SK-N-SH (cell line): ENCODE measurements at regions not wholly inside any gene's neighbourhood (a gene's known extent, or its start where the extent isn't known, plus 50 kb on each side); places are given as distances from the start of the nearest gene placed in this dataset.

Experiments used
- CTCF ChIA-PET: fragments of 300-600, 350-600 bp; formaldehyde crosslinking; extraction: SDS; loops from one replicate; lab custom pipeline; 2021; lab: Yijun Ruan, JAX
- POLR2A ChIA-PET: fragments of 350-600 bp; sonication (Branson Sonifier 250); formaldehyde crosslinking; extraction: SDS; loops from one replicate; lab custom pipeline; 2020; ENCODE audit warnings: antibody characterized with exemption, inconsistent platforms; lab: Yijun Ruan, JAX
- DNase-seq: peaks from one replicate; pipeline ENCODE4 v3.0.0; 2012
- H2AFZ ChIP-seq: fragments of 200-600 bp; sonication (generic); 2 replicates; pipeline ENCODE4 v1.8.1; 2016; ENCODE audit warnings: antibody characterized with exemption, mild to moderate bottlenecking, low read depth
- H3F3A ChIP-seq: fragments of 200-600 bp; sonication (generic); replicated peaks from 2 replicates; pipeline ENCODE3; 2016; ENCODE audit warnings: antibody characterized with exemption, mild to moderate bottlenecking; ENCODE audit not compliant: insufficient read depth
- H3K27ac ChIP-seq, 2 experiments: fragments of 200-500 bp in 1 of 2; fragments of 200-600 bp in 1 of 2; sonication (Bioruptor generic) in 1 of 2; sonication (generic), shearing (Covaris generic) in 1 of 2; 2 replicates each; pipeline versions ENCODE4 v1.5.1 to v1.6.1; 2014 to 2016; ENCODE audit warnings: low read depth in 2 of 2, inconsistent platforms in 1 of 2, low read length in 1 of 2, mild to moderate bottlenecking in 1 of 2, mixed read lengths in 1 of 2
- H3K27me3 ChIP-seq: fragments of 200-600 bp; sonication (generic), shearing (Covaris generic); 2 replicates; pipeline ENCODE4 v1.6.1; 2016; ENCODE audit warnings: mixed run types; ENCODE audit not compliant: insufficient read depth
- H3K36me3 ChIP-seq, 2 experiments: fragments of 200-500 bp in 1 of 2; fragments of 200-600 bp in 1 of 2; sonication (Bioruptor generic) in 1 of 2; sonication (generic) in 1 of 2; replicated peaks in 1 of 2; 2 replicates each; pipeline versions ENCODE3 to v1.5.1; 2014 to 2016; ENCODE audit warnings: low read length in 1 of 2, mild to moderate bottlenecking in 1 of 2; ENCODE audit not compliant: insufficient read depth in 2 of 2, control insufficient read depth in 1 of 2
- H3K4me1 ChIP-seq, 2 experiments: fragments of 200-500 bp in 1 of 2; fragments of 200-600 bp in 1 of 2; sonication (Bioruptor generic) in 1 of 2; sonication (generic), shearing (Covaris generic) in 1 of 2; 2 replicates each; pipeline versions ENCODE4 v1.5.1 to v1.6.1; 2014 to 2016; ENCODE audit warnings: low read depth in 1 of 2, low read length in 1 of 2, mixed run types in 1 of 2; ENCODE audit not compliant: insufficient read depth in 2 of 2, control insufficient read depth in 1 of 2
- H3K4me2 ChIP-seq: fragments of 200-600 bp; sonication (generic), shearing (Covaris generic); 2 replicates; pipeline ENCODE4 v1.6.1; 2017; ENCODE audit warnings: mixed run types
- H3K4me3 ChIP-seq, 2 experiments: fragments of 200-500 bp in 1 of 2; fragments of 200-600 bp in 1 of 2; sonication (Bioruptor generic) in 1 of 2; sonication (generic), shearing (Covaris generic) in 1 of 2; 2 replicates each; pipeline versions ENCODE4 v1.5.1 to v1.8.1; 2014 to 2016; ENCODE audit warnings: low read depth in 2 of 2, inconsistent platforms in 1 of 2, low read length in 1 of 2, mild to moderate bottlenecking in 1 of 2, mixed read lengths in 1 of 2, moderate library complexity in 1 of 2
- H3K79me2 ChIP-seq: fragments of 200-600 bp; sonication (generic); 2 replicates; pipeline ENCODE4 v1.8.1; 2017; ENCODE audit warnings: mild to moderate bottlenecking; ENCODE audit not compliant: insufficient read depth
- H3K9ac ChIP-seq: fragments of 200-600 bp; sonication (generic); 2 replicates; pipeline ENCODE4 v1.6.1; 2017; ENCODE audit warnings: mixed run types
- H3K9me2 ChIP-seq: fragments of 200-600 bp; sonication (generic); 2 replicates; pipeline ENCODE4 v1.6.1; 2017; ENCODE audit warnings: mixed run types
- H3K9me3 ChIP-seq: fragments of 200-600 bp; sonication (generic); 2 replicates; pipeline ENCODE4 v1.6.1; 2017; ENCODE audit warnings: mixed run types, mild to moderate bottlenecking, moderate library complexity
- H4K20me1 ChIP-seq: fragments of 200-600 bp; sonication (generic); 2 replicates; pipeline ENCODE4 v1.6.1; 2017; ENCODE audit warnings: mild to moderate bottlenecking, mixed run types; ENCODE audit not compliant: insufficient read depth
- EP300 ChIP-seq, 2 experiments: IDR thresholded peaks; 2 replicates each; pipeline versions ENCODE4 v1.4.0 to v1.6.1; 2012; ENCODE audit warnings: borderline replicate concordance in 1 of 2, low read depth in 1 of 2, low read length in 1 of 2
- FOXM1 ChIP-seq: IDR thresholded peaks from 2 replicates; pipeline ENCODE4 v1.4.0; 2012; ENCODE audit warnings: low read depth, mild to moderate bottlenecking
- JUND ChIP-seq: IDR thresholded peaks from 2 replicates; pipeline ENCODE4 v1.4.0; 2012
- MAX ChIP-seq: IDR thresholded peaks from 2 replicates; pipeline ENCODE4 v1.4.0; 2012; ENCODE audit warnings: low read depth
- MXI1 ChIP-seq: IDR thresholded peaks from 2 replicates; pipeline ENCODE4 v1.6.1; 2012; ENCODE audit warnings: mild to moderate bottlenecking, low read depth, low read length, improper control_type of control experiment
- NFIC ChIP-seq: IDR thresholded peaks from 2 replicates; pipeline ENCODE4 v1.4.0; 2012; ENCODE audit warnings: borderline replicate concordance
- RFX5 ChIP-seq: IDR thresholded peaks from 2 replicates; pipeline ENCODE4 v1.6.1; 2012; ENCODE audit warnings: mild to moderate bottlenecking, improper control_type of control experiment, low read length
- RXRA ChIP-seq: IDR thresholded peaks from 2 replicates; pipeline ENCODE4 v1.4.0; 2012; ENCODE audit warnings: low read depth, mild to moderate bottlenecking, borderline replicate concordance
- WGBS: methylation state at CpG from one replicate; pipeline ENCODE4 v1.1.6; 2017; ENCODE audit warnings: low lambda C conversion rate; 5-methylcytosine and 5-hydroxymethylcytosine counted together
- TF ChIP-seq, protein P1 (sequence below): fragments of 150-350 bp; IDR thresholded peaks from 2 replicates; pipeline ENCODE4 v1.6.1; 2017; ENCODE audit warnings: antibody characterized with exemption, low read length, low read depth, borderline replicate concordance
- TF ChIP-seq, protein P2 (sequence below): IDR thresholded peaks from 2 replicates; pipeline ENCODE4 v1.4.0; 2012; ENCODE audit warnings: low read depth, borderline replicate concordance

DNA sequence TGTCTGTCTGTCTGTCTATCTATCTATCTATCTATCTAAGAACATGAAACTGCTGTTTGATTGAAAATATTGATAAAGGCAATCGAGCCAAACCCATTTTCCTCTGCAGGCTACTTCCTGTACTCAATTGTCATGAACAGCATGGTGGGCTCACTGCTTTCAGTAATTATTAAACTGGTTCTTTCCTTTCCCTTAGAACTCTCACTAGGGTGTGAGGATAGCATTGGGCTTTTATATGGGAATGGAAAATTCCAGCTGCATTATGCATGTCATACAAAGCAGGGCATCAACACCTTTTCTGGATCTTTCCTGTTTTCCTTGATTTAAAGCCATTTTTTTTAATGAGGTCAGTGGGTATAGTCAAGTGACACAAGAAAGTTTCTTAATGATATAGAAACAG, 161.0 kb upstream of the SYNCRIP start:
- no peaks in the 10 kb centered on the region for H3K36me3 ChIP-seq
- H3K4me2 ChIP-seq: no peak overlapping the region
- ChIA-PET POLR2A (no interaction called here), CTCF (interaction anchor here (0.7 kb wide), 1 partner anchor 37 kb away, joined by 3 read pairs; no protein-coding TSS in a partner anchor)
- no peak overlapping the region for H2AFZ ChIP-seq
- no peak overlapping the region for H3K4me3 ChIP-seq
- no peak for TF ChIP-seq EP300 (IDR thresholded peaks at IDR 0.05; ENCODE audit: borderline replicate concordance in 1 of 2, low read depth in 1 of 2, low read length in 1 of 2)
- no peak for TF ChIP-seq MXI1
- TF ChIP-seq RFX5: no peak
- no peak for TF ChIP-seq RXRA
- no peak overlapping the region for H3K9ac ChIP-seq
- H3K4me1 ChIP-seq: no peaks in the 10 kb centered on the region
- H3K27ac ChIP-seq: no peak overlapping the region
- H3K9me3 ChIP-seq: no peaks in the 10 kb centered on the region
- no peaks in the 10 kb centered on the region for H4K20me1 ChIP-seq
- no peaks in the 10 kb centered on the region for H3K9me2 ChIP-seq
- 4% methylated on average over 1 of the region's 1 CpG for WGBS
- H3F3A ChIP-seq: no peaks in the 10 kb centered on the region
- no peaks in the 10 kb centered on the region for H3K27me3 ChIP-seq
- no peak for DNase-seq
- no peaks in the 10 kb centered on the region for H3K79me2 ChIP-seq

GRCh38 chr6:85802162-85802561, 159.5 kb upstream of the SYNCRIP start:
- TF ChIP-seq, protein P1, sequence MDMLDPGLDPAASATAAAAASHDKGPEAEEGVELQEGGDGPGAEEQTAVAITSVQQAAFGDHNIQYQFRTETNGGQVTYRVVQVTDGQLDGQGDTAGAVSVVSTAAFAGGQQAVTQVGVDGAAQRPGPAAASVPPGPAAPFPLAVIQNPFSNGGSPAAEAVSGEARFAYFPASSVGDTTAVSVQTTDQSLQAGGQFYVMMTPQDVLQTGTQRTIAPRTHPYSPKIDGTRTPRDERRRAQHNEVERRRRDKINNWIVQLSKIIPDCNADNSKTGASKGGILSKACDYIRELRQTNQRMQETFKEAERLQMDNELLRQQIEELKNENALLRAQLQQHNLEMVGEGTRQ: no peak
- no peak for TF ChIP-seq NFIC
- TF ChIP-seq MAX: no peak
- TF ChIP-seq, protein P2, sequence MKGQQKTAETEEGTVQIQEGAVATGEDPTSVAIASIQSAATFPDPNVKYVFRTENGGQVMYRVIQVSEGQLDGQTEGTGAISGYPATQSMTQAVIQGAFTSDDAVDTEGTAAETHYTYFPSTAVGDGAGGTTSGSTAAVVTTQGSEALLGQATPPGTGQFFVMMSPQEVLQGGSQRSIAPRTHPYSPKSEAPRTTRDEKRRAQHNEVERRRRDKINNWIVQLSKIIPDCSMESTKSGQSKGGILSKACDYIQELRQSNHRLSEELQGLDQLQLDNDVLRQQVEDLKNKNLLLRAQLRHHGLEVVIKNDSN: no peak
- no peak for TF ChIP-seq FOXM1
- no peak for TF ChIP-seq JUND
- Histone ChIP-seq H4K20me1 (no peaks in the 10 kb centered on the region), H3K9ac (no peak overlapping the region), H3K9me2 (no peaks in the 10 kb centered on the region), H3K4me3 (no peak overlapping the region), H3K4me1 (peaks cover 0 to 3% of the 10 kb centered on the region in 2 experiments; a peak in 1 of 4 replicates), H3K79me2 (no peaks in the 10 kb centered on the region), H3F3A (no peaks in the 10 kb centered on the region), H3K36me3 (no peaks in the 10 kb centered on the region), H3K4me2 (no peak overlapping the region), H3K9me3 (no peaks in the 10 kb centered on the region), H2AFZ (no peak overlapping the region), H3K27ac (no peak overlapping the region), H3K27me3 (no peaks in the 10 kb centered on the region)
- ChIA-PET POLR2A (no interaction called here), CTCF (interaction anchor here (0.9 to 1.0 kb wide), 2 partner anchors 21 to 99 kb away, joined by 3 read pairs; no protein-coding TSS in a partner anchor)
- WGBS: 8% methylated on average over 1 of the region's 1 CpG
- DNase-seq: no peak
